ENCODE measurements at regions not wholly inside any gene's neighbourhood (a gene's known extent, or its start where the extent isn't known, plus 50 kb on each side); places are given as distances from the start of the nearest gene placed in this dataset.

GRCh38 chr6:145025488-145025887 lies 709.8 kb downstream of the EPM2A start (continued):
- TF ChIP-seq REST (IDR thresholded peaks at IDR 0.05; ENCODE audit: unreplicated experiment) = no peak
- no peak for TF ChIP-seq STAT1 (IDR thresholded peaks at IDR 0.05; ENCODE audit: unreplicated experiment)
- TF ChIP-seq ETS1 (IDR thresholded peaks at IDR 0.05) = no peak
- no peak for TF ChIP-seq ZNF331 (CRISPR knock-in tag; IDR thresholded peaks at IDR 0.05; ENCODE audit: low read depth)
- TF ChIP-seq EZH2 (IDR thresholded peaks at IDR 0.05; ENCODE audit: low read depth, unreplicated experiment) = no peak

GRCh38 chr6:145026267-145026679 lies 709.0 kb downstream of the EPM2A start:
- Histone ChIP-seq H3K27ac (ENCODE audit: low read depth) (no peak overlapping the region), H2AFZ (no peak overlapping the region), H3K27me3 (ENCODE audit: insufficient read depth) (no peaks in the 10 kb centered on the region), H3K79me2 (replicated peaks; ENCODE audit: insufficient read depth) (no peaks in the 10 kb centered on the region), H3K4me3 (no peak overlapping the region), H3F3A (replicated peaks; ENCODE audit: low read depth) (no peaks in the 10 kb centered on the region), H4K20me1 (replicated peaks; ENCODE audit: insufficient read depth) (no peaks in the 10 kb centered on the region), H3K36me3 (ENCODE audit: insufficient read depth) (no peaks in the 10 kb centered on the region), H3K4me1 (ENCODE audit: insufficient read depth) (peaks cover 5% of the 10 kb centered on the region; the same call in 1 of the 2 replicates), H3K9me2 (ENCODE audit: insufficient read depth) (no peaks in the 10 kb centered on the region), H3K4me2 (no peak overlapping the region)
- Mint-ChIP-seq H3K27ac (no peak overlapping the region), H3K4me1 (peaks cover 8% of the 10 kb centered on the region), H3K36me3 (ENCODE audit: low read depth) (no peaks in the 10 kb centered on the region), H3K9me3 (no peaks in the 10 kb centered on the region), H3K4me3 (no peak overlapping the region), H3K27me3 (ENCODE audit: insufficient read depth, low read depth, poor library complexity) (no peaks in the 10 kb centered on the region)
- no peak for ATAC-seq
- no peak for DNase-seq (ENCODE audit: low spot score)
- TF ChIP-seq CTCF (conservative IDR thresholded peaks at IDR 0.05; ENCODE audit: low read depth in 2 of 2) (no peak), EZH2 (IDR thresholded peaks at IDR 0.05; ENCODE audit: low read depth, unreplicated experiment) (no peak), POLR2AphosphoS5 (IDR thresholded peaks at IDR 0.05; ENCODE audit: low read depth) (no peak), NANOG (IDR thresholded peaks at IDR 0.05; ENCODE audit: borderline replicate concordance) (no peak), STAT1 (IDR thresholded peaks at IDR 0.05; ENCODE audit: unreplicated experiment) (no peak), ZNF462 (CRISPR knock-in tag; IDR thresholded peaks at IDR 0.05) (no peak), EZH2phosphoT487 (IDR thresholded peaks at IDR 0.05; ENCODE audit: unreplicated experiment) (no peak), ZNF114 (CRISPR knock-in tag; IDR thresholded peaks at IDR 0.05) (no peak)

Measured in GM23338 (cell line).